GM18505 (cell line): ENCODE measurements at regions not wholly inside any gene's neighbourhood (a gene's known extent, or its start where the extent isn't known, plus 50 kb on each side); places are given as distances from the start of the nearest gene placed in this dataset.

Experiments used
- ATAC-seq: cut with Tn5 transposase; IDR thresholded peaks from one replicate; pipeline ENCODE4 v1.9.1; 2021; ENCODE audit not compliant: unreplicated experiment
- POLR2A ChIP-seq: IDR thresholded peaks from 4 replicates; pipeline ENCODE4 v1.6.1; 2011; ENCODE audit warnings: borderline replicate concordance; ENCODE audit not compliant: insufficient read depth, insufficient read length; ENCODE audit errors: extremely low read depth

- no peak for ATAC-seq
These were observed 149.0 kb downstream of the GLI2 start for GRCh38 chr2:120884472-120885290.

DNA sequence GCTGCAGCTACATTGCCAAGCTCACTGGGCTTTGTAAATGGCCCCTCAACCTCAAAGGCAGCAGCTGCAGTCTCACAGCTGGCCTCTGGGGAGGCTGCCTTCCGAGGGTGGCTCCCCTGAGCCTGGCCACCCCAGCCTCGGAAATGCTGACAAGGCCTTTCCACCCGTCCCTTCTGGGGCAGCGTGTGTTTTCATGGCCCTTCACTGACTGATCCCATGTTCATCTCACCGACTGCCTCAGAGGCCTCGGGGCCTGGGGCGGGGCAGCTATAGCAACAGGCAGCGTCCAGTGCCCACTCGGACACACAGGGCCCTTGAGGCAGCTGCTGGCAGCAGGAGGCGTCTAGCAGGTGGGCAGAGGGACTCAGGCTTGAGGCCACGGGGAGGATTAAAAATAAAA, 149.7 kb downstream of the GLI2 start:
- no peak for ATAC-seq
- no peak for TF ChIP-seq POLR2A

More at GRCh38 chr2:120884472-120885290, 149.0 kb downstream of the GLI2 start:
- TF ChIP-seq POLR2A = no peak

DNA sequence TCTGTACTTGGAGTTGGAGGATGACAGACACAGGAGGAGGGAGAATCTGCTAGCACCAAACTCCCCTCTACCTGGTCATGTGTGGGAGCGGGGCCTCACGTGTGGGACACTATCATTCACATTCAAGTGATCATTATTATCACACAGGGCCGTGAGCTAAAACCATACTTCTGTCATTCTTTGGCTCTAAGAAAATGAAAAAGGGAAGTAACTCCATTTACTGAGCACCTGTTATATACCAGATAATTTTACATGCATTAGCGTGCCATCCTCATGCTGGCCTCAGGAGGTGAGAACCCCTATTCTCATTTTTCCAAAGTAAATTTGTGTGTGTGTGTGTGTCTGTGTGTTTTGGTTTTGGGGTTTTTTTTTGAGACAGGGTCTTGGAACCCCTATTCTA, 150.1 kb downstream of the GLI2 start:
- no peak for TF ChIP-seq POLR2A
- no peak for ATAC-seq

DNA sequence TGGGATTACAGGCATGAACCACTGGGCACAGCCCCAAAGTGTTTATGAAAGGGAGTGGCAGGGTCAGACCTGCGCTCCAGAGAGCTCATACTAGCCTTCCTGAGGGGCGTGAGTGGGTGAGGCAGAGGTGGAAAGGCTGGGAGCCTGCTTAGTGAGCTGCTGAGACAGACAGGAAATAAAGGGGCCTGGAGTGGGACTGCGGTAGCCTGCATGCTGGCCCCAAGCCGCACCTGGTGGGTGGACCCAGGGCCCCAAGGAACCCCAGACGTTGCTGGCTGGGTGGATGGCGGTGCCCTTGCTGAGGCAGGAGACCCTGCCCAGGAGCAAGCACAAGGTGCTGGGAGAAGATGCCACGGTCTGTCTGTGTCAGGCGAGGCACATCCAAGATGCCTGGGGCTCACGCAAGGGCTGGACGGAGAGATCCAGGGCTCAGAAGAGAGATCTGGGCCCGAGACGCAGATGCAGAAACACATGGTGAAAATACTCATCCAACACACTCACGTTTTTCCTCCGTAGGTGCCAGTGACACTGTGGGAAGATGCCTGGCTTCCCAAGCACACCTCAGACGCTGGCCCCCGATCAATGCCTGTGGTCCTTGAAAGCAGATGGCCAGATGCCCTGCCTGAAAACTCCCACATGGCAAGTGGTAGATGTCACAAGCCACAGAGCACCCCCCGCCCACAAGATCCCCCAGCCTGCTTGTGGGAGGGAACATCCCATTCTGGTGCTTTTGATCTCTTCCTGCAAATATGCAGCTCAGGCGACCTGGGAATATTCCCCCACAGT, 151.1 kb downstream of the GLI2 start:
- no peak for TF ChIP-seq POLR2A
- no peak for ATAC-seq

- no peak for TF ChIP-seq POLR2A
- ATAC-seq = no peak
These were observed 151.6 kb downstream of the GLI2 start for GRCh38 chr2:120887320-120887697.

- no peak for TF ChIP-seq POLR2A
These were observed 152.1 kb downstream of the GLI2 start for GRCh38 chr2:120887741-120888231.

GRCh38 chr2:120888851-120889250, 153.2 kb downstream of the GLI2 start:
- ATAC-seq = no peak
- no peak for TF ChIP-seq POLR2A

More at GRCh38 chr2:120887741-120888231, 152.1 kb downstream of the GLI2 start:
- no peak for ATAC-seq

- no peak for ATAC-seq
- TF ChIP-seq POLR2A = no peak
These were observed 154.3 kb downstream of the GLI2 start for GRCh38 chr2:120889936-120890335.

GRCh38 chr2:120890566-120891360, 155.1 kb downstream of the GLI2 start:
- no peak for ATAC-seq
- TF ChIP-seq POLR2A = no peak

- no peak for ATAC-seq
- TF ChIP-seq POLR2A = no peak
These were observed 156.8 kb downstream of the GLI2 start for GRCh38 chr2:120892271-120892966.

DNA sequence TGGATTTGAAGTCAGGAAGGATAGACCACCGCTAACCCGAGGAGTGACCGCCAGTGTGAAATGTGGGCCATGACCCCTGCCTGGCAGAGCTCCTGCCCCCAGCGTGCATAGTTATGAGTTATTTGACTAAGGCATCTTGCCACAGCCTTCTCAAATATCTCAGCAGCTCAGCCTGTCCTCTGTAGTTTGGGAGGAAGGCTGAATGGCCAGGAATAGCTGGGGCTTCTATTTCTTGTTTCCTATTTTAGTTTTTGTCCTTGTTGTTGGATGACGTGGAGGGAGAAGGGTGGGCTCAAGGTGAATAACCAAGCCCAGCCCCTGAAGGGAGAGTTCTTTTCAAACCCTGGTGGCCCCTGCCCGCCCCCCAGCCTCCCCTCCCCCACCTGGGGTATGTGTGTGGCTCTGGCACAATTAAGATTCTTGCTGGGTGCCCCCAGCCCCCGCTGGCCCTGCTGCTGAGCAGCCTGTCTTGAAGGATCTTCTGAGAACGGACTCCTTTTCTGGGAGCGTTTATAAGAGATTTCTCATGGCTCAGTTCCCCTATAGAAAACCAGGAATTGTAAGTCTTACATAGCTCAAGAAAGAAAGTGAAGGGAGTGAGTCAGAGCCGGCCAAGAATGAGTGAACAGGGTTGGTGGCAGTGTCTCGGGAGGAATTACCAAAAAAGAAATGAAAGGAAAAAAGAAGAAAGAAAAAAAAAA, 157.4 kb downstream of the GLI2 start:
- no peak for TF ChIP-seq POLR2A
- no peak for ATAC-seq

DNA sequence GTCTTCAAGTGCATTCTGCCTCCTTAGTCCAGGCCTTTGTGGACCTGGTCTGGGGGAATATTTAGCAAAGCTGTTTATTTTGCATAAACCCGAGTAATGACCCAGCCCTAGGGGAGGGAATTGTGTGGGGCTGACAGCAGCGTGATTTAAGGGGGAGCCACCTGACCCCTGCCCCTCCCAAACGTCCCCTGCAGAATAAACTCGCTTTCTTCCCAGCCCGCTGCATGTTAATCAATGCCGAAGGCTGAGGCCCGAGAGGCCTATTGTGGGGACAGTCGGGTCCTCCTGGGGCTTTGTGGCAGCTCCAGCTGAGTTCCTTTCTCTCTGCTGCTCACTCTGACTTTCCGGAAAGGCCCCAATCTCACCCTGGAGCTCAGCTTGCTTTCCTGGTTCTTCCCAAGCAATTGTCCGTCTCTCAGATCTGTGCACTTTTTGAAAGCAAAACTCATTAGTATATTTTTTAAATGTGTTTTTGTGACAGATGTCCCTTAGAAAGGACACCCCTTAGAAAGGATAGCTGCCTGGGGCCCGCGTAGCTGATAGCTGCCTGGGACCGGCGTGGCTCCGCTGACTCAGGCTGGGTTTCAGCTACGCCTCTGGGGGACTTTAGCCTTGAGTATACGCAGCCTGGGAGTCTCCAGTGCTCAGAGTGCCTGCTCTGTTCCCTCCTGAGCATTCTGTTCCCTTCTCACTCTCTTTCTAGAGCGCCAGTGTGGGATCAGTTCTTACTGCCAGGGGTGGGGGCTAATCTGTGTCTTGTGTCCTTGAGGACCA, 158.3 kb downstream of the GLI2 start:
- no peak for TF ChIP-seq POLR2A
- ATAC-seq = no peak

DNA sequence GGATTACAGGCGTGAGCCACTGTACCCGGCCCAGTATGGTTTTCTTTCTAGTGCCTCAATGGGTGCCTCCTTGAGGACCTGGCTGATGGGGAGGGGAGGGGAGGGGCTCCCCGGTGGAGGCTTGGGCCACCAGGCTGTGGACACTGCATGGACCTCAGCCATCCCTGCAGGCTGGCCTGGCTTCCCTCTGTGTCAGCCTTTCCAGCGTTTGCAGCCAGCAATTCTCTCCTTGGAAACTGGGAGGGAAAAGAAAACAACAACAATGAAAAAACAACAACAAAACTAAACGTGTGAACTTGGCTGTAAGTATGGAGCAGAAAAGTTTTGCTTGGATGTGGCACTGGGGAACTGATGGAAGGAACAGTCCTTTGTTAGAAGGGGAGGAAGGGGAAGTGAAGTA, 159.3 kb downstream of the GLI2 start:
- no peak for TF ChIP-seq POLR2A
- ATAC-seq = no peak
